22Rv1 (cell line): ENCODE measurements at regions not wholly inside any gene's neighbourhood (a gene's known extent, or its start where the extent isn't known, plus 50 kb on each side); places are given as distances from the start of the nearest gene placed in this dataset.

ENCODE experiments used
- ZFX ChIP-seq: fragments of 450-650 bp; IDR thresholded peaks from 2 replicates; pipeline ENCODE4 v1.6.1; 2017; ENCODE audit warnings: antibody characterized with exemption, borderline replicate concordance
- TF ChIP-seq, protein P1 (sequence below): fragments of 450-650 bp; IDR thresholded peaks from 2 replicates; pipeline ENCODE4 v1.5.1; 2017; ENCODE audit warnings: mild to moderate bottlenecking

GRCh38 chr10:130484468-130485180 lies 348.4 kb downstream of the GLRX3 start:
- TF ChIP-seq, protein P1, sequence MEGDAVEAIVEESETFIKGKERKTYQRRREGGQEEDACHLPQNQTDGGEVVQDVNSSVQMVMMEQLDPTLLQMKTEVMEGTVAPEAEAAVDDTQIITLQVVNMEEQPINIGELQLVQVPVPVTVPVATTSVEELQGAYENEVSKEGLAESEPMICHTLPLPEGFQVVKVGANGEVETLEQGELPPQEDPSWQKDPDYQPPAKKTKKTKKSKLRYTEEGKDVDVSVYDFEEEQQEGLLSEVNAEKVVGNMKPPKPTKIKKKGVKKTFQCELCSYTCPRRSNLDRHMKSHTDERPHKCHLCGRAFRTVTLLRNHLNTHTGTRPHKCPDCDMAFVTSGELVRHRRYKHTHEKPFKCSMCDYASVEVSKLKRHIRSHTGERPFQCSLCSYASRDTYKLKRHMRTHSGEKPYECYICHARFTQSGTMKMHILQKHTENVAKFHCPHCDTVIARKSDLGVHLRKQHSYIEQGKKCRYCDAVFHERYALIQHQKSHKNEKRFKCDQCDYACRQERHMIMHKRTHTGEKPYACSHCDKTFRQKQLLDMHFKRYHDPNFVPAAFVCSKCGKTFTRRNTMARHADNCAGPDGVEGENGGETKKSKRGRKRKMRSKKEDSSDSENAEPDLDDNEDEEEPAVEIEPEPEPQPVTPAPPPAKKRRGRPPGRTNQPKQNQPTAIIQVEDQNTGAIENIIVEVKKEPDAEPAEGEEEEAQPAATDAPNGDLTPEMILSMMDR: no peak
- no peak for TF ChIP-seq ZFX
